Heart left ventricle (tissue), 16 donors: ENCODE measurements at regions not wholly inside any gene's neighbourhood (a gene's known extent, or its start where the extent isn't known, plus 50 kb on each side); places are given as distances from the start of the nearest gene placed in this dataset.

Source experiments
- ATAC-seq, 4 donors: fragments of 200-7000 bp; cut with Tn5 transposase; one replicate each; pipeline ENCODE4 v1.9.1; 2020 to 2022; ENCODE audit warnings: moderate library complexity in 4 of 4, mild to moderate bottlenecking in 3 of 4, moderate number of reproducible peaks in 1 of 4
- DNase-seq, 5 donors: peaks; one replicate each; pipeline ENCODE4 v3.0.0-alpha.2; 2020
- H3K27ac ChIP-seq, 12 donors: fragments of 200-600 bp; sonication (generic) in 4 of 12; one replicate each; pipeline versions ENCODE4 v1.5.0 to v1.8.0; 2016 to 2022; ENCODE audit warnings: mild to moderate bottlenecking in 2 of 12
- H3K27me3 ChIP-seq, 9 donors: fragments of 200-600 bp; sonication (generic) in 2 of 9; one replicate each; pipeline versions ENCODE4 v1.5.1 to v1.8.0; 2016 to 2022; ENCODE audit warnings: mild to moderate bottlenecking in 3 of 9
- H3K36me3 ChIP-seq, 9 donors: fragments of 200-600 bp; sonication (generic) in 2 of 9; one replicate each; pipeline versions ENCODE4 v1.5.0 to v1.8.0; 2018 to 2022; ENCODE audit warnings: mild to moderate bottlenecking in 2 of 9
- H3K4me1 ChIP-seq, 12 donors: fragments of 200-600 bp; sonication (generic) in 4 of 12; one replicate each; pipeline versions ENCODE4 v1.5.0 to v1.8.0; 2016 to 2022; ENCODE audit warnings: mild to moderate bottlenecking in 3 of 12
- H3K4me3 ChIP-seq, 12 donors: fragments of 200-600 bp; sonication (generic) in 4 of 12; one replicate each; pipeline versions ENCODE4 v1.5.0 to v1.8.0; 2017 to 2022; ENCODE audit warnings: mild to moderate bottlenecking in 9 of 12, moderate library complexity in 4 of 12
- H3K9me3 ChIP-seq, 12 donors: fragments of 200-600 bp; sonication (generic) in 4 of 12; one replicate each; pipeline versions ENCODE4 v1.5.0 to v1.8.0; 2016 to 2022; ENCODE audit warnings: mild to moderate bottlenecking in 1 of 12
- CTCF ChIP-seq, 12 donors: fragments of 200-600 bp; sonication (generic) in 4 of 12; IDR thresholded peaks; one replicate each; pipeline versions ENCODE4 v1.5.0 to v1.8.0; 2018 to 2022; ENCODE audit warnings: antibody characterized with exemption in 12 of 12, mild to moderate bottlenecking in 5 of 12
- POLR2A ChIP-seq, 2 donors: fragments of 450-650 bp; IDR thresholded peaks; one replicate each; pipeline ENCODE4 v1.6.1; 2017; ENCODE audit warnings: antibody characterized with exemption in 2 of 2, mild to moderate bottlenecking in 2 of 2, moderate library complexity in 2 of 2
- WGBS, 4 donors: extraction: QIAGEN DNeasy Blood & Tissue Kit in 2 of 4; methylation state at CpG; one replicate each; pipeline versions ENCODE4 v1.1.5 to v1.1.7; 2013 to 2018; 5-methylcytosine and 5-hydroxymethylcytosine counted together
- intact Hi-C, 10 donors: fragments of 100-400 bp; cut with DNase I; formaldehyde crosslinking; loops; one replicate each; pipeline versions ENCODE4 v1.11.1 to v1.14.2; 2022
- donor health status: ischemic (EF 13 %, LVEDD 7.1; RV severe dilation, severe dysfunction).
- donor health status: healthy with polysubstance abuse.
- donor health status: DM: no; HTN: yes; CAD: no.
- donor health status: DM: no; HTN: no; CAD: no.
- donor health status: ischemic (EF 25% LVEDD 6.9; RV normal size, moderate dysfunction).
- donor health status: ischemic (EF 25% LVEDD 5.7; RV mildly dilated, moderate dysfunction).
- donor health status: healthy.
- donor health status: DM: yes; HTN: yes; CAD: no.
- donor health status: ischemic (EF 35%, LVEDD 5.7; RV mildly dilated, moderate dysfunction).
- donor health status: nonischemic (EF 11% LVEDD 7.7; RV severe dilation, severe dysfunction).
- donor health status: DM: yes; HTN: yes; CAD: no.
- donor health status: PGD.
- donor health status: ischemic (EF 29% LVEDD 5.4; RV normal size, mild dysfunction).
- donor health status: nonischemic (EF 23%, LVEDD 6.1; RV moderate dilation, normal function).

- Histone ChIP-seq H3K4me1 (peaks cover 4 to 28% (median 12%) of the 10 kb centered on the region in 12 donors), H3K27me3 (no peaks in the 10 kb centered on the region), H3K4me3 (no peak overlapping the region), H3K27ac (no peak overlapping the region), H3K9me3 (peaks cover 0 to 6% (median 0%) of the 10 kb centered on the region in 12 donors), H3K36me3 (no peaks in the 10 kb centered on the region)
- DNase-seq, result no peak
- intact Hi-C loops, result loop anchor here in 1 of 10 donors (5.0 kb wide), 1 partner anchor 69 kb away; no protein-coding TSS in a partner anchor
- ATAC-seq, result no peak
- 95 to 97% (median 96%) methylated on average over 10 of the region's 10 CpGs for WGBS, 4 donors
- TF ChIP-seq POLR2A (IDR thresholded peaks at IDR 0.05) (no peak), CTCF (IDR thresholded peaks at IDR 0.05) (no peak)
These were observed 125.8 kb downstream of the TOMM20 start for GRCh38 chr1:235002706-235003300.

- no peaks in the 10 kb centered on the region for H3K27me3 ChIP-seq
- TF ChIP-seq POLR2A (IDR thresholded peaks at IDR 0.05), result no peak
- TF ChIP-seq CTCF (IDR thresholded peaks at IDR 0.05), result no peak
- peaks cover 8 to 32% (median 26%) of the 10 kb centered on the region in 12 donors for H3K4me1 ChIP-seq
- H3K27ac ChIP-seq, result peak overlapping the region in 2 of 12 donors; percentile 90 to 93
- intact Hi-C loops, result loop anchor here in 9 of 10 donors (2.0 to 10.0 kb wide), 15 partner anchors 45 to 505 kb away; partner anchors contain the start of gene IRF2BP2 (in 3 of the 9)
- ATAC-seq (no peak), DNase-seq (no peak)
- WGBS, 4 donors, result 96 to 99% (median 98%) methylated on average over 10 of the region's 10 CpGs
- no peaks in the 10 kb centered on the region for H3K36me3 ChIP-seq
- H3K9me3 ChIP-seq, result no peaks in the 10 kb centered on the region
- H3K4me3 ChIP-seq, result no peak overlapping the region
These were observed 129.1 kb downstream of the TOMM20 start for GRCh38 chr1:234999513-234999940.

GRCh38 chr1:234997896-234998741, 130.5 kb downstream of the TOMM20 start:
- Histone ChIP-seq H3K9me3 (no peaks in the 10 kb centered on the region), H3K4me3 (peak overlapping the region in 7 of 12 donors; percentile 6 to 28 (median 18)), H3K4me1 (peaks cover 8 to 32% (median 26%) of the 10 kb centered on the region in 12 donors), H3K36me3 (no peaks in the 10 kb centered on the region), H3K27ac (peak overlapping the region; percentile 88 to 98 (median 93)), H3K27me3 (no peaks in the 10 kb centered on the region)
- TF ChIP-seq CTCF (IDR thresholded peaks at IDR 0.05) (no peak), POLR2A (IDR thresholded peaks at IDR 0.05) (peak in 1 of 2 donors; percentile 24)
- ATAC-seq (peak; percentile 27 to 61 (median 44)), DNase-seq (peak; percentile 57 to 80 (median 78))
- intact Hi-C loops, result loop anchor here (1.0 to 10.0 kb wide), 17 partner anchors 47 to 503 kb away; partner anchors contain the start of gene IRF2BP2 (in 3 of the 10)
- 32 to 43% (median 37%) methylated on average over 15 to 17 of the region's 17 CpGs for WGBS, 4 donors
